Skeletal muscle satellite cell (primary cell): ENCODE measurements at regions not wholly inside any gene's neighbourhood (a gene's known extent, or its start where the extent isn't known, plus 50 kb on each side); places are given as distances from the start of the nearest gene placed in this dataset.

ENCODE experiments used
- H3K27me3 ChIP-seq: 2 replicates; pipeline ENCODE4 v1.7.0; 2013; ENCODE audit warnings: low read length; ENCODE audit not compliant: control insufficient read depth, insufficient read depth
- H3K36me3 ChIP-seq: 2 replicates; pipeline ENCODE4 v1.7.0; 2013; ENCODE audit warnings: mild to moderate bottlenecking, control low read depth, low read length; ENCODE audit not compliant: insufficient read depth
- H3K4me1 ChIP-seq: 2 replicates; pipeline ENCODE4 v1.7.0; 2013; ENCODE audit warnings: low read length; ENCODE audit not compliant: control insufficient read depth, insufficient read depth
- H3K4me2 ChIP-seq: 2 replicates; pipeline ENCODE4 v1.7.0; 2013; ENCODE audit warnings: mild to moderate bottlenecking, low read length
- H3K4me3 ChIP-seq: 2 replicates; pipeline ENCODE4 v1.7.0; 2013; ENCODE audit warnings: low read length
- H3K9ac ChIP-seq: 2 replicates; pipeline ENCODE4 v1.7.0; 2013; ENCODE audit warnings: mild to moderate bottlenecking, low read depth, low read length, moderate library complexity
- H3K9me3 ChIP-seq: replicated peaks from 2 replicates; pipeline ENCODE4 v1.7.0; 2013; ENCODE audit warnings: mild to moderate bottlenecking, control low read depth, low read length

- H3K4me1 ChIP-seq, result no peaks in the 10 kb centered on the region
- peaks cover 18% of the 10 kb centered on the region for H3K9me3 ChIP-seq
- H3K36me3 ChIP-seq, result no peaks in the 10 kb centered on the region
- no peaks in the 10 kb centered on the region for H3K27me3 ChIP-seq
- no peak overlapping the region for H3K9ac ChIP-seq
- no peak overlapping the region for H3K4me3 ChIP-seq
- H3K4me2 ChIP-seq, result no peak overlapping the region
Measured at GRCh38 chr6:169990095-169991030, 238.9 kb downstream of the ERMARD start.

DNA sequence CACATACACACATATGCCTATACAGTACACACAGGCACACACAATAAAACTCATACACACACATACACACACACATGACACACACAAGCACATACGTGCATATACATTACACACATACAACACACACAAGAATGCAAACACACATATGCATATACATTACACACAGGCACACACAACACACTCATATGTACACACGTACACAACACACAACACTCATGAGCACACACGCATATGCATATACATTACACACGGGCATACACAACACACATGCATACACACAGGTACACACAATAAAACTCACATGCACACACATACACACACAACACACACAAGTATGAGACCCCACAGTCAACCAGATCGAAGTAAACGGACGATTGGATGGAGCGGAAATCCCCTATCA is 238.2 kb downstream of the ERMARD start:
- Histone ChIP-seq H3K4me2 (no peak overlapping the region), H3K9me3 (peaks cover 18% of the 10 kb centered on the region), H3K4me1 (no peaks in the 10 kb centered on the region), H3K36me3 (no peaks in the 10 kb centered on the region), H3K4me3 (no peak overlapping the region), H3K9ac (no peak overlapping the region), H3K27me3 (no peaks in the 10 kb centered on the region)

DNA sequence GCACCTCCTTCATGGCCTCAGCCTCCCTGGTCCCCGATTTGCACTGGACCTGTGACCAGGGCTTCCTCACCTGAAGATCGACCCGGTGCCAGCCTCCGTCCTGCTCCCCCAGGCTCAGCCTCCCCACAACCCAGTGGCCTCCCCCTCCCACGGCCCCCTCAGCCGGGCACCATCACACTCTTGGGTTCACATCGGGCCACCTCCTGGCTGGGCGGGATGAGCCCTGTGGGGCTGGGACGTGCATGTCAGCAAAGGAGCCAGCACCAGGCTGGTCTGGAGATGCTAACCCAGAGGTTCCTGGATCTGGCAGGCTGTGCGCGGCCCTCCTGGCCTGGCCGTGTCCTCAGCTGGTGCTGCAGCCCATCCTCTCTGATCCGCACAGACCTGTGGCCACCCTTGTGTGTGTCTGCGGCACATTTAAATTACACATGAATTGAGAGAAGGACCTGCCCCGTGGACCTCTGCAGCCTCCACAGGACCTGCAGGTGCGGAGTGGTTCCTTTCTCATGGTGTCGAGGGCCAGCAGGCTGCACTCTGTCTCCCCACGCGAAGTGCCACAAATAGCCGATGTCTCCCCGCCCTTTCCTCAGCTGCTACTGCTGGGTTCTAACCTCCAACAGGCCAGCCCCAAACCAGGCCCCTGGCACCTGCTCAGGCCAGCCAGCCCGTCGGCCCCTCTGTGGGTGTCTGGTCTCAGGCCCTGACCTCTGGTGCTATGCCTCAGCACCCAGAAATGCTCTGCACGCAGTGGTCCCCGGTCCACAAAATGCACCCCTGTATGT is 237.5 kb downstream of the ERMARD start:
- Histone ChIP-seq H3K9ac (no peak overlapping the region), H3K36me3 (no peaks in the 10 kb centered on the region), H3K4me2 (no peak overlapping the region), H3K27me3 (no peaks in the 10 kb centered on the region), H3K4me1 (no peaks in the 10 kb centered on the region), H3K4me3 (no peak overlapping the region), H3K9me3 (peaks cover 18% of the 10 kb centered on the region)

- Histone ChIP-seq H3K9me3 (peaks cover 15% of the 10 kb centered on the region), H3K4me1 (no peaks in the 10 kb centered on the region), H3K9ac (no peak overlapping the region), H3K4me2 (no peak overlapping the region), H3K27me3 (no peaks in the 10 kb centered on the region), H3K36me3 (no peaks in the 10 kb centered on the region), H3K4me3 (no peak overlapping the region)
Measured at GRCh38 chr6:169986848-169987498, 235.6 kb downstream of the ERMARD start.

DNA sequence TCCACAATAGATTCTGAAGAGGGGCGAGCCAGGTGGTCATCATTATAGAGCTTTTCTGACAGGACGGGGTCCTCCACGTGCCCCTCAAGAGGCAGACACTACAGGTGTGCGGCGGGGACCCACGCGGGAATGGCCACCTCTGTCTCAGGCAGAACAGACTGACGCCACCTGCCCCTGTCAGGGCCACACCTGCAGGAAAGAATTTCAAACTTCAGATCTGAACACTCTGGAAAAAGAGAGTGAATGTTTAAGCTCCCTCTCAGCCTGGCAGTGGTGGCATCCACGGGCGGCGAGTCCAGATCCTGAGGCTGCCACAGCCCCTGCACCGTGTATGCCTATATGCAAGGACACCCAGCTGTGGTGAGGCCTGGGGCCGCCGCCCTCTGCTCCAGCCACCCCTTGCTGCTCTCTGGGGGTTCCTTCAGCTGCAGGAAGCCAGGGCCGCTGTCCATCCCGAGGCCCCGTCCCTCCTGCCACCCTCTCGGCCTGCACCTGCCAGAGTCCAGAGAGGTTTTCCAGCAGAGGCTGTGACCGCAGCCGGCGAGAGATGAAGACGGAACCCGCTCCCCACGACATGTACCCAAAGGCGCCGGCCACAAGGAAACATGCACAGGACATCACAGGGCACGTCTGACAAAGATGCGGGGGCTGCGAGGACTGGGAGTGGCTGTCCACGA is 234.9 kb downstream of the ERMARD start:
- H3K9me3 ChIP-seq, result peaks cover 15% of the 10 kb centered on the region
- H3K4me3 ChIP-seq, result no peak overlapping the region
- H3K4me2 ChIP-seq, result no peak overlapping the region
- no peaks in the 10 kb centered on the region for H3K27me3 ChIP-seq
- H3K4me1 ChIP-seq, result no peaks in the 10 kb centered on the region
- H3K36me3 ChIP-seq, result no peaks in the 10 kb centered on the region
- H3K9ac ChIP-seq, result no peak overlapping the region

DNA sequence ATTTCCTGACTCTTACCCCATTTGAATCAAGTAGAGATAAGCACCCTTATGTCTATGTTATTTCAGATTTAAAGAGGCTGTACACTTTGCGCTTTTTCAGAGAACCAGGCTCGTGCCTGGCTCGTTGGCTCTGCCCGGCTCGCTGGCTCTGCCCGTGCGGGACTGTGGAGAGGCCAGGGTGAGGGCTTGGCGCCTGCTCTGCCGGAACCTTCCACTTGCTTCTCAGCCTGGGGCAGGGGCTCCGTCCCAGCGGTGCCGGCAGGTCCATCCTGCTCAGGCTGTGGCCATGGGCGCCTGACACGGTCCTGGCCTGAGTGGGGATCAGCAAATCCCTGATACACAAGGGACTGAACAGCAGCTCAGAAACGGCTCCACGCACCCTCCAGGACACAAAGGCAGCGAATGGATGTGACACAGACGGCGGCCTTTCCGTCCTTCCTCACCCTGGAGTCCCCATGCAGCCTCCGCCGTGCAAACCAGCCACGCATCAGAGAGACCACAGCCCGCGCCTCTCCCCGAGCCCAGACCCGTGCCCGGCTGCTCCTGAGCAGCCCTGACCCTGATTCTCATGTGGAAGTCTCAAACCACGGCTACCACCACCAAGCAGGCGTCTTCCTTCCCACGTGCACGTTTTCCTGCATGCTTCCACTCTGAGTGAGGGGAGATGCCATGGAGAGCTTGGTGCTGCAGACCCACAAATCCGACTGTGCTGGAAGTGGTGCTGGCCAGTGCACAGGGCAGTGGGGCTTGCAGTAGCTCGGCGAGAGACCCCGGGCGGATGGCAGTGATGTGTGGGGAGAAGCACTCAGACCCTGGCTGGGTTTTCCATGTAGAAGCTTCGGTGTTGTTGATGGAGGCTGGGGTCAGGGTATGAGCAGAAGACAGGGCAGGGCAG is 233.9 kb downstream of the ERMARD start:
- no peak overlapping the region for H3K9ac ChIP-seq
- H3K9me3 ChIP-seq, result peaks cover 13% of the 10 kb centered on the region
- H3K4me2 ChIP-seq, result no peak overlapping the region
- H3K4me3 ChIP-seq, result no peak overlapping the region
- H3K27me3 ChIP-seq, result no peaks in the 10 kb centered on the region
- no peaks in the 10 kb centered on the region for H3K36me3 ChIP-seq
- H3K4me1 ChIP-seq, result no peaks in the 10 kb centered on the region

DNA sequence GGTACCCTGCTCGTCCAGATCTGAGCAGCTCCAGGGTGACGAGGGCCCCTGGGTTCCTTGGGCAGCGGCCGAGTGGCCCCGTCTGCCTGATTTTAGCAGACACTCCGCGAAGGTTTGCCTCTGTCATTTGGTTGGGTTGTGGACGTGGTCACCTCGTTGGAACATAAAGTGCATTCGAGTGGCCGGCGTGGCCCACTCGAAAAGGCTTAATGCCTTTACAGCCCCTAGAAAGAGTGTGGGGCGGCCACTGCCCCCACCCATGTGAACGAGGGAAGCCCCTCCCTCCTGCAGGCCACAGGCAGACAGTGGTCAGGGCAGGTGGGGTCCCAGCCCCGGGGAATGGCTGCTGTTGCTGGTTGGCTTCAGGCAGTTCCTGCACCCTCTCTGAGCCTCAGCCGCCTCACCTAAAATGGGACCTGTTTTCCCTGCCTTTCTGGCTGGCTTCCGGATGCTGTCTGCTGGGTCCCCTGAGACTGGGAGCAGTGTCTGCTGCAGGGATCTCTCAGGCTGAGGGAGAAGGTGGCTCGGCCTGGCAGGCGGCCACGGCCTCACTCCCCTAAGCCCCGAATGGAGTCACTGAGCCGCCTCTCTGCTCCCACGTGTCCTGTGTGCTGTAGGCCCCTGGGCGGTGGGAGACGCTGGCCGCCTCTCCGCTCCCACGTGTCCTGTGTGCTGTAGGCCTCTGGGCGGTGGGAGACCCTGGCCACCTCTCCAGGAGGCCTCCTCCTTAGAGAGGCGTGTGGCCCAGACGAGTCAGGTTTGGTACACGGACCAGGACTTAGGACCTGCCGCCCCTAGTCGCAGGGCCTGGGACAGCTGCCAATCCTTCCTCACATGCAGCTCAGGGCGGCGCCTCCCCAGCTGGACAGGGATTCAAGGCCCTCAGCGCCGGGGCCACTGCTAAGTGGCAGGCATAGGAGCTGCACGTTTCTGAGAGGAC is 233.0 kb downstream of the ERMARD start:
- no peak overlapping the region for H3K4me2 ChIP-seq
- H3K9me3 ChIP-seq, result peaks cover 8% of the 10 kb centered on the region
- no peak overlapping the region for H3K4me3 ChIP-seq

DNA sequence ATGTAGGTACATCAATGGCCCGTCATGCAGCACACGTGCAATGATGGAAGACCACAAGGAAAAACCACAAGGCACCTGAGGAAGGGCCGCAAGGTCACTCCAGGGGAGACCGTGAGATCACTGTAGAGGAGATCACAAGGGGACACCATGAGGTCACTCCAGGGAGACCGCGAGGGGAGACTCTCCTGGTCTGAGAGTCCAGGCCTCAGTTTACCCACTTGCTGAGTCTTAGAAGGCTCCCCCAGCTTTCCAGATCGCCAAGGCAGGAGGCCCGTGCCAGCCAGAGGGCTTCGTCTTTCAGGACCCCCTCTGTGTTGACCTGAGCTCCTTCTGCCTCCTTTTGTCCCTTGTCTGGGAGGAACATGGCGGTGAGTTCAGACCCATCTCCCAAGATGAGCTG is 232.2 kb downstream of the ERMARD start:
- Histone ChIP-seq H3K4me3 (no peak overlapping the region), H3K4me2 (no peak overlapping the region), H3K9ac (no peak overlapping the region), H3K9me3 (peaks cover 8% of the 10 kb centered on the region), H3K4me1 (no peaks in the 10 kb centered on the region), H3K36me3 (no peaks in the 10 kb centered on the region), H3K27me3 (no peaks in the 10 kb centered on the region)

More for the DNA sequence above, 233.0 kb downstream of the ERMARD start:
- no peak overlapping the region for H3K9ac ChIP-seq
- H3K27me3 ChIP-seq, result no peaks in the 10 kb centered on the region
- no peaks in the 10 kb centered on the region for H3K36me3 ChIP-seq
- no peaks in the 10 kb centered on the region for H3K4me1 ChIP-seq

- Histone ChIP-seq H3K9me3 (peaks cover 8% of the 10 kb centered on the region), H3K4me3 (no peak overlapping the region), H3K9ac (no peak overlapping the region), H3K27me3 (no peaks in the 10 kb centered on the region), H3K36me3 (no peaks in the 10 kb centered on the region), H3K4me1 (no peaks in the 10 kb centered on the region), H3K4me2 (no peak overlapping the region)
Measured at GRCh38 chr6:169982461-169983386, 231.3 kb downstream of the ERMARD start.
